Liver (tissue), 8 donors: ENCODE measurements at regions not wholly inside any gene's neighbourhood (a gene's known extent, or its start where the extent isn't known, plus 50 kb on each side); places are given as distances from the start of the nearest gene placed in this dataset.

Source experiments
- DNase-seq: peaks from one replicate; pipeline ENCODE4 v3.0.0-alpha.2; 2017; ENCODE audit warnings: low spot score
- H3K27ac ChIP-seq, 2 donors: one replicate each; pipeline ENCODE4 v1.7.0; 2013; ENCODE audit warnings: inconsistent platforms in 2 of 2, low read length in 2 of 2, control low read depth in 1 of 2, low read depth in 1 of 2, mild to moderate bottlenecking in 1 of 2
- H3K27me3 ChIP-seq, 4 donors: one replicate each; pipeline versions ENCODE4 v1.6.1 to v1.7.0; 2013; ENCODE audit warnings: low read length in 3 of 4, inconsistent platforms in 1 of 4, mild to moderate bottlenecking in 1 of 4, moderate library complexity in 1 of 4; ENCODE audit not compliant: control insufficient read depth in 4 of 4, insufficient read depth in 4 of 4
- H3K36me3 ChIP-seq, 4 donors: one replicate each; pipeline versions ENCODE4 v1.6.1 to v1.7.0; 2013; ENCODE audit warnings: low read length in 3 of 4, mild to moderate bottlenecking in 3 of 4, low read depth in 1 of 4, moderate library complexity in 1 of 4; ENCODE audit not compliant: control insufficient read depth in 4 of 4, insufficient read depth in 3 of 4
- H3K4me1 ChIP-seq, 4 donors: one replicate each; pipeline versions ENCODE4 v1.6.1 to v1.7.0; 2013; ENCODE audit warnings: low read length in 3 of 4, mild to moderate bottlenecking in 3 of 4, moderate library complexity in 1 of 4; ENCODE audit not compliant: control insufficient read depth in 4 of 4, insufficient read depth in 4 of 4
- H3K4me3 ChIP-seq, 3 donors: one replicate each; pipeline versions ENCODE4 v1.6.1 to v1.7.0; 2013; ENCODE audit warnings: low read length in 3 of 3, control low read depth in 1 of 3, low read depth in 1 of 3, mild to moderate bottlenecking in 1 of 3
- H3K9ac ChIP-seq, 2 donors: one replicate each; pipeline ENCODE4 v1.7.0; 2013; ENCODE audit warnings: low read length in 2 of 2, mild to moderate bottlenecking in 2 of 2, moderate library complexity in 2 of 2, control low read depth in 1 of 2, low read depth in 1 of 2
- H3K9me3 ChIP-seq, 4 donors: one replicate each; pipeline versions ENCODE4 v1.6.1 to v1.7.0; 2013; ENCODE audit warnings: low read length in 3 of 4; ENCODE audit not compliant: control insufficient read depth in 4 of 4
- EGR1 ChIP-seq, 2 donors: IDR thresholded peaks; 2 replicates each; pipeline ENCODE4 v1.6.1; 2016 to 2018; ENCODE audit warnings: antibody characterized with exemption in 2 of 2, low read depth in 2 of 2
- FOXA1 ChIP-seq: IDR thresholded peaks from 2 replicates; pipeline ENCODE4 v1.6.1; 2016; ENCODE audit warnings: antibody characterized with exemption
- FOXA2 ChIP-seq: IDR thresholded peaks from 2 replicates; pipeline ENCODE4 v1.6.1; 2016; ENCODE audit warnings: antibody characterized with exemption
- GABPA ChIP-seq, 2 donors: IDR thresholded peaks in 1 of 2; conservative IDR thresholded peaks in 1 of 2; 2 replicates each; pipeline ENCODE4 v1.6.1; 2016; ENCODE audit warnings: antibody characterized with exemption in 2 of 2, mild to moderate bottlenecking in 1 of 2, moderate library complexity in 1 of 2
- HNF4A ChIP-seq, 2 donors: conservative IDR thresholded peaks; 2 replicates each; pipeline ENCODE4 v1.6.1; 2016; ENCODE audit warnings: antibody characterized with exemption in 2 of 2, mild to moderate bottlenecking in 2 of 2
- HNF4G ChIP-seq: IDR thresholded peaks from 2 replicates; pipeline ENCODE4 v1.6.1; 2016; ENCODE audit warnings: antibody characterized with exemption
- JUND ChIP-seq, 2 donors: IDR thresholded peaks; 2 replicates each; pipeline ENCODE4 v1.6.1; 2016; ENCODE audit warnings: antibody characterized with exemption in 2 of 2
- NR2F2 ChIP-seq: IDR thresholded peaks from 2 replicates; pipeline ENCODE4 v1.6.1; 2016; ENCODE audit warnings: antibody characterized with exemption
- RAD21 ChIP-seq, 2 donors: IDR thresholded peaks; 2 replicates each; pipeline ENCODE4 v1.6.1; 2016; ENCODE audit warnings: antibody characterized with exemption in 2 of 2, mild to moderate bottlenecking in 2 of 2
- RXRA ChIP-seq, 2 donors: IDR thresholded peaks; 2 replicates each; pipeline ENCODE4 v1.6.1; 2017 to 2018; ENCODE audit warnings: antibody characterized with exemption in 2 of 2, mild to moderate bottlenecking in 1 of 2
- SP1 ChIP-seq: IDR thresholded peaks from 2 replicates; pipeline ENCODE4 v1.6.1; 2018; ENCODE audit warnings: antibody characterized with exemption, mild to moderate bottlenecking
- TAF1 ChIP-seq: conservative IDR thresholded peaks from 2 replicates; pipeline ENCODE4 v1.6.1; 2016; ENCODE audit warnings: antibody characterized with exemption, mild to moderate bottlenecking
- YY1 ChIP-seq: IDR thresholded peaks from 2 replicates; pipeline ENCODE4 v1.6.1; 2016; ENCODE audit warnings: antibody characterized with exemption, mild to moderate bottlenecking
- WGBS: extraction: QIAGEN DNeasy Blood & Tissue Kit; methylation state at CpG from one replicate; pipeline ENCODE4 v1.1.7; 2013; 5-methylcytosine and 5-hydroxymethylcytosine counted together
- TF ChIP-seq, protein P1 (sequence below): IDR thresholded peaks from 2 replicates; pipeline ENCODE4 v1.6.1; 2016; ENCODE audit warnings: antibody characterized with exemption
- TF ChIP-seq, protein P2 (sequence below): IDR thresholded peaks from 2 replicates; pipeline ENCODE4 v1.6.1; 2016; ENCODE audit warnings: antibody characterized with exemption
- TF ChIP-seq, protein P3 (sequence below): IDR thresholded peaks from 2 replicates; pipeline ENCODE4 v1.6.1; 2016; ENCODE audit warnings: antibody characterized with exemption, mild to moderate bottlenecking
- TF ChIP-seq, protein P4 (sequence below): fragments of 150-350 bp; IDR thresholded peaks from 2 replicates; pipeline ENCODE4 v1.5.1; 2017; ENCODE audit warnings: improper control_type of control experiment, low read depth, low read length; ENCODE audit not compliant: missing input control
- TF ChIP-seq, protein P5 (sequence below): IDR thresholded peaks from 2 replicates; pipeline ENCODE4 v1.6.1; 2016; ENCODE audit warnings: antibody characterized with exemption
- donor health status: healthy.
- donor health status: healthy.
- donor health status: healthy.
- donor health status: healthy.
- donor health status: healthy.

DNA sequence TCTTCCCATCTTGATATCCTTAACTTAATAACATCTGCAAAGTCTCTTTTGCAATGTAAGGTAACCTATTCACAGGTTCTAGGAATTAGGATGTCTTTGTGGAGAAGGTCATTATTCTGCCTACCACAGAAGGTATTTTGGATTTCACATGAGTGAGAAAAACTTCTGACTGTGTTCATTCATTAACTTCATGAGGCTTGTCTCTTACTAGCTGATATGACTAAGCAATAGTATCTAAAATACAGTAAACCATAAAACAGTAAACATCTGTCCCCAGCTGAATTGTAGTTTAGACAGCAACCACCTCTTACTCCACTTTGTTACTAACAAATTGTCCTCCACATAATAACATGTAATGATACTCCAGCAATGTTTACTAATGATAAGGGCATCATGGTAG, 198.1 kb downstream of the SEC23A start:
- Histone ChIP-seq H3K9ac (no peak overlapping the region), H3K9me3 (no peaks in the 10 kb centered on the region), H3K36me3 (no peaks in the 10 kb centered on the region), H3K4me1 (no peaks in the 10 kb centered on the region), H3K27me3 (no peaks in the 10 kb centered on the region), H3K27ac (no peak overlapping the region), H3K4me3 (no peak overlapping the region)
- no peak for DNase-seq
- no peak for TF ChIP-seq TAF1
- no peak for TF ChIP-seq FOXA1
- no peak for TF ChIP-seq SP1
- no peak for TF ChIP-seq JUND (IDR thresholded peaks at IDR 0.05)
- no peak for TF ChIP-seq HNF4G
- TF ChIP-seq, protein P1, sequence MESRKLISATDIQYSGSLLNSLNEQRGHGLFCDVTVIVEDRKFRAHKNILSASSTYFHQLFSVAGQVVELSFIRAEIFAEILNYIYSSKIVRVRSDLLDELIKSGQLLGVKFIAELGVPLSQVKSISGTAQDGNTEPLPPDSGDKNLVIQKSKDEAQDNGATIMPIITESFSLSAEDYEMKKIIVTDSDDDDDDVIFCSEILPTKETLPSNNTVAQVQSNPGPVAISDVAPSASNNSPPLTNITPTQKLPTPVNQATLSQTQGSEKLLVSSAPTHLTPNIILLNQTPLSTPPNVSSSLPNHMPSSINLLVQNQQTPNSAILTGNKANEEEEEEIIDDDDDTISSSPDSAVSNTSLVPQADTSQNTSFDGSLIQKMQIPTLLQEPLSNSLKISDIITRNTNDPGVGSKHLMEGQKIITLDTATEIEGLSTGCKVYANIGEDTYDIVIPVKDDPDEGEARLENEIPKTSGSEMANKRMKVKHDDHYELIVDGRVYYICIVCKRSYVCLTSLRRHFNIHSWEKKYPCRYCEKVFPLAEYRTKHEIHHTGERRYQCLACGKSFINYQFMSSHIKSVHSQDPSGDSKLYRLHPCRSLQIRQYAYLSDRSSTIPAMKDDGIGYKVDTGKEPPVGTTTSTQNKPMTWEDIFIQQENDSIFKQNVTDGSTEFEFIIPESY, result no peak
- no peak for TF ChIP-seq EGR1 (IDR thresholded peaks at IDR 0.05; ENCODE audit: low read depth in 2 of 2)
- no peak for TF ChIP-seq HNF4A (conservative IDR thresholded peaks at IDR 0.05)
- TF ChIP-seq, protein P2, sequence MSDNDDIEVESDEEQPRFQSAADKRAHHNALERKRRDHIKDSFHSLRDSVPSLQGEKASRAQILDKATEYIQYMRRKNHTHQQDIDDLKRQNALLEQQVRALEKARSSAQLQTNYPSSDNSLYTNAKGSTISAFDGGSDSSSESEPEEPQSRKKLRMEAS, result no peak
- TF ChIP-seq, protein P3, sequence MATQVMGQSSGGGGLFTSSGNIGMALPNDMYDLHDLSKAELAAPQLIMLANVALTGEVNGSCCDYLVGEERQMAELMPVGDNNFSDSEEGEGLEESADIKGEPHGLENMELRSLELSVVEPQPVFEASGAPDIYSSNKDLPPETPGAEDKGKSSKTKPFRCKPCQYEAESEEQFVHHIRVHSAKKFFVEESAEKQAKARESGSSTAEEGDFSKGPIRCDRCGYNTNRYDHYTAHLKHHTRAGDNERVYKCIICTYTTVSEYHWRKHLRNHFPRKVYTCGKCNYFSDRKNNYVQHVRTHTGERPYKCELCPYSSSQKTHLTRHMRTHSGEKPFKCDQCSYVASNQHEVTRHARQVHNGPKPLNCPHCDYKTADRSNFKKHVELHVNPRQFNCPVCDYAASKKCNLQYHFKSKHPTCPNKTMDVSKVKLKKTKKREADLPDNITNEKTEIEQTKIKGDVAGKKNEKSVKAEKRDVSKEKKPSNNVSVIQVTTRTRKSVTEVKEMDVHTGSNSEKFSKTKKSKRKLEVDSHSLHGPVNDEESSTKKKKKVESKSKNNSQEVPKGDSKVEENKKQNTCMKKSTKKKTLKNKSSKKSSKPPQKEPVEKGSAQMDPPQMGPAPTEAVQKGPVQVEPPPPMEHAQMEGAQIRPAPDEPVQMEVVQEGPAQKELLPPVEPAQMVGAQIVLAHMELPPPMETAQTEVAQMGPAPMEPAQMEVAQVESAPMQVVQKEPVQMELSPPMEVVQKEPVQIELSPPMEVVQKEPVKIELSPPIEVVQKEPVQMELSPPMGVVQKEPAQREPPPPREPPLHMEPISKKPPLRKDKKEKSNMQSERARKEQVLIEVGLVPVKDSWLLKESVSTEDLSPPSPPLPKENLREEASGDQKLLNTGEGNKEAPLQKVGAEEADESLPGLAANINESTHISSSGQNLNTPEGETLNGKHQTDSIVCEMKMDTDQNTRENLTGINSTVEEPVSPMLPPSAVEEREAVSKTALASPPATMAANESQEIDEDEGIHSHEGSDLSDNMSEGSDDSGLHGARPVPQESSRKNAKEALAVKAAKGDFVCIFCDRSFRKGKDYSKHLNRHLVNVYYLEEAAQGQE, result no peak
- TF ChIP-seq FOXA2, result no peak
- TF ChIP-seq, protein P4, sequence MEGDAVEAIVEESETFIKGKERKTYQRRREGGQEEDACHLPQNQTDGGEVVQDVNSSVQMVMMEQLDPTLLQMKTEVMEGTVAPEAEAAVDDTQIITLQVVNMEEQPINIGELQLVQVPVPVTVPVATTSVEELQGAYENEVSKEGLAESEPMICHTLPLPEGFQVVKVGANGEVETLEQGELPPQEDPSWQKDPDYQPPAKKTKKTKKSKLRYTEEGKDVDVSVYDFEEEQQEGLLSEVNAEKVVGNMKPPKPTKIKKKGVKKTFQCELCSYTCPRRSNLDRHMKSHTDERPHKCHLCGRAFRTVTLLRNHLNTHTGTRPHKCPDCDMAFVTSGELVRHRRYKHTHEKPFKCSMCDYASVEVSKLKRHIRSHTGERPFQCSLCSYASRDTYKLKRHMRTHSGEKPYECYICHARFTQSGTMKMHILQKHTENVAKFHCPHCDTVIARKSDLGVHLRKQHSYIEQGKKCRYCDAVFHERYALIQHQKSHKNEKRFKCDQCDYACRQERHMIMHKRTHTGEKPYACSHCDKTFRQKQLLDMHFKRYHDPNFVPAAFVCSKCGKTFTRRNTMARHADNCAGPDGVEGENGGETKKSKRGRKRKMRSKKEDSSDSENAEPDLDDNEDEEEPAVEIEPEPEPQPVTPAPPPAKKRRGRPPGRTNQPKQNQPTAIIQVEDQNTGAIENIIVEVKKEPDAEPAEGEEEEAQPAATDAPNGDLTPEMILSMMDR, result no peak
- no peak for TF ChIP-seq RAD21 (IDR thresholded peaks at IDR 0.05)
- TF ChIP-seq NR2F2, result no peak
- TF ChIP-seq RXRA (IDR thresholded peaks at IDR 0.05), result no peak
- no peak for TF ChIP-seq YY1
- TF ChIP-seq, protein P5, sequence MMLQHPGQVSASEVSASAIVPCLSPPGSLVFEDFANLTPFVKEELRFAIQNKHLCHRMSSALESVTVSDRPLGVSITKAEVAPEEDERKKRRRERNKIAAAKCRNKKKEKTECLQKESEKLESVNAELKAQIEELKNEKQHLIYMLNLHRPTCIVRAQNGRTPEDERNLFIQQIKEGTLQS, result no peak
- TF ChIP-seq GABPA (IDR thresholded peaks at IDR 0.05 in 1 of 2, conservative IDR thresholded peaks at IDR 0.05 in 1 of 2), result no peak

DNA sequence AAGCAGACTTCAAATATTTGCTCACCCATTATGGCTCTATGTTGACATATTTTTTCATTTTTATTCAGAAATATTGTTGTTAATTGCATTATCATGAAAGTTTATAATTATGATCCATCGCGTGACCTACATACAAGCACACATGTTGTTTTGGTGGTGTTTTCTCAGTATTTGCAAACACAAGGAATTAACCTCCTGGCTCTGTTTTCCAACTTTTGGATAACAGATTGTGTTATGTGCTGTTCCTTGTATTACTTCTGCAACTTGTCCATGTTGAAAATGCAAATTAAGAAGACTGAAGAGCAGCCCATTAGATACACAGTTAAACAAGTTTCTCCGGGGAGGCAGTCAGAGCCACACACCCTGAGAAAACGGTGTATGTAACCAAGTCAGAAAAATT, 201.2 kb downstream of the SEC23A start:
- H3K4me1 ChIP-seq, result no peaks in the 10 kb centered on the region
- no peak overlapping the region for H3K9ac ChIP-seq
- H3K27me3 ChIP-seq, result no peaks in the 10 kb centered on the region
- DNase-seq, result no peak
- H3K4me3 ChIP-seq, result no peak overlapping the region
- H3K27ac ChIP-seq, result no peak overlapping the region
- no peak for TF ChIP-seq RXRA (IDR thresholded peaks at IDR 0.05)
- TF ChIP-seq JUND (IDR thresholded peaks at IDR 0.05), result no peak
- TF ChIP-seq, protein P2, result no peak
- TF ChIP-seq HNF4A (conservative IDR thresholded peaks at IDR 0.05), result no peak
- TF ChIP-seq, protein P4, result no peak
- no peak for TF ChIP-seq TAF1
- no peaks in the 10 kb centered on the region for H3K36me3 ChIP-seq
- WGBS, result 88% methylated on average over 4 of the region's 4 CpGs
- H3K9me3 ChIP-seq, result no peaks in the 10 kb centered on the region
